Body of pancreas (tissue), 4 donors: ENCODE measurements at regions not wholly inside any gene's neighbourhood (a gene's known extent, or its start where the extent isn't known, plus 50 kb on each side); places are given as distances from the start of the nearest gene placed in this dataset.

Experiments
- POLR2A ChIP-seq, 3 donors: fragments of 450-650 bp; IDR thresholded peaks; one replicate each; pipeline ENCODE4 v1.6.1; 2016; ENCODE audit warnings: antibody characterized with exemption in 3 of 3, mild to moderate bottlenecking in 2 of 3
- TF ChIP-seq, protein P1 (sequence below), 7 experiments: fragments of 450-650 bp in 4 of 7; fragments of 200-600 bp in 3 of 7; sonication (generic) in 3 of 7; IDR thresholded peaks; one replicate each; pipeline ENCODE4 v1.5.1; 2016 to 2019; ENCODE audit warnings: antibody characterized with exemption in 7 of 7

- TF ChIP-seq POLR2A (IDR thresholded peaks at IDR 0.05) = no peak
- TF ChIP-seq, protein P1, sequence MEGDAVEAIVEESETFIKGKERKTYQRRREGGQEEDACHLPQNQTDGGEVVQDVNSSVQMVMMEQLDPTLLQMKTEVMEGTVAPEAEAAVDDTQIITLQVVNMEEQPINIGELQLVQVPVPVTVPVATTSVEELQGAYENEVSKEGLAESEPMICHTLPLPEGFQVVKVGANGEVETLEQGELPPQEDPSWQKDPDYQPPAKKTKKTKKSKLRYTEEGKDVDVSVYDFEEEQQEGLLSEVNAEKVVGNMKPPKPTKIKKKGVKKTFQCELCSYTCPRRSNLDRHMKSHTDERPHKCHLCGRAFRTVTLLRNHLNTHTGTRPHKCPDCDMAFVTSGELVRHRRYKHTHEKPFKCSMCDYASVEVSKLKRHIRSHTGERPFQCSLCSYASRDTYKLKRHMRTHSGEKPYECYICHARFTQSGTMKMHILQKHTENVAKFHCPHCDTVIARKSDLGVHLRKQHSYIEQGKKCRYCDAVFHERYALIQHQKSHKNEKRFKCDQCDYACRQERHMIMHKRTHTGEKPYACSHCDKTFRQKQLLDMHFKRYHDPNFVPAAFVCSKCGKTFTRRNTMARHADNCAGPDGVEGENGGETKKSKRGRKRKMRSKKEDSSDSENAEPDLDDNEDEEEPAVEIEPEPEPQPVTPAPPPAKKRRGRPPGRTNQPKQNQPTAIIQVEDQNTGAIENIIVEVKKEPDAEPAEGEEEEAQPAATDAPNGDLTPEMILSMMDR (IDR thresholded peaks at IDR 0.05) = no peak
Observed at GRCh38 chr1:118303064-118303463, 118.0 kb upstream of the SPAG17 start.
